ENCODE measurements at regions not wholly inside any gene's neighbourhood (a gene's known extent, or its start where the extent isn't known, plus 50 kb on each side); places are given as distances from the start of the nearest gene placed in this dataset.
"Not testable (repeated sequence)": the region's sequence is repeated elsewhere in the genome, so short reads cannot be mapped to it uniquely, and the experiment has no call there.

DNA sequence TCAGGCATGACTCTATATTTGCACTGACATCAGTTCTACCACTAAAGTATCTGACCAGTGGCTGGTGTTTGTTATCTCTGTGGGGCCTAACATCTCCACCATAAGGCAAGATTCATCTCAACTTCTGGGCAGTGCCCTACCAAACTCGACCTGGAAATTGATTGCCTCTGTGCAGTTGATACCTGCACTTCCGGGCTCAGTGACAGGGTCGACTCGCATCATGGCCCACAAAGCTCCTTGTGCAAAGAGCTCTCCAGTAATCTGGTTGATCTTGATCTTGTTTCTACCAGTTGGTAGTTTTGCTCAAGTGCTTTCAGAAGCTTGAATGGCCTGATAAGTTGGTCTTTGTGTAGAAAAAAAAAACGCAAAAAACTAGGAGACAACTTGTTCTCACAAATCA is 501.1 kb upstream of the JAG1 start:
- no peak for DNase-seq (ENCODE audit: low read depth)
- no peak overlapping the region for H3K4me3 ChIP-seq (ENCODE audit: low read depth, low read length)
- TF ChIP-seq, protein P1, sequence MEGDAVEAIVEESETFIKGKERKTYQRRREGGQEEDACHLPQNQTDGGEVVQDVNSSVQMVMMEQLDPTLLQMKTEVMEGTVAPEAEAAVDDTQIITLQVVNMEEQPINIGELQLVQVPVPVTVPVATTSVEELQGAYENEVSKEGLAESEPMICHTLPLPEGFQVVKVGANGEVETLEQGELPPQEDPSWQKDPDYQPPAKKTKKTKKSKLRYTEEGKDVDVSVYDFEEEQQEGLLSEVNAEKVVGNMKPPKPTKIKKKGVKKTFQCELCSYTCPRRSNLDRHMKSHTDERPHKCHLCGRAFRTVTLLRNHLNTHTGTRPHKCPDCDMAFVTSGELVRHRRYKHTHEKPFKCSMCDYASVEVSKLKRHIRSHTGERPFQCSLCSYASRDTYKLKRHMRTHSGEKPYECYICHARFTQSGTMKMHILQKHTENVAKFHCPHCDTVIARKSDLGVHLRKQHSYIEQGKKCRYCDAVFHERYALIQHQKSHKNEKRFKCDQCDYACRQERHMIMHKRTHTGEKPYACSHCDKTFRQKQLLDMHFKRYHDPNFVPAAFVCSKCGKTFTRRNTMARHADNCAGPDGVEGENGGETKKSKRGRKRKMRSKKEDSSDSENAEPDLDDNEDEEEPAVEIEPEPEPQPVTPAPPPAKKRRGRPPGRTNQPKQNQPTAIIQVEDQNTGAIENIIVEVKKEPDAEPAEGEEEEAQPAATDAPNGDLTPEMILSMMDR (IDR thresholded peaks at IDR 0.05; ENCODE audit: insufficient read depth, low read depth, low read length, missing control alignments) = no peak

DNA sequence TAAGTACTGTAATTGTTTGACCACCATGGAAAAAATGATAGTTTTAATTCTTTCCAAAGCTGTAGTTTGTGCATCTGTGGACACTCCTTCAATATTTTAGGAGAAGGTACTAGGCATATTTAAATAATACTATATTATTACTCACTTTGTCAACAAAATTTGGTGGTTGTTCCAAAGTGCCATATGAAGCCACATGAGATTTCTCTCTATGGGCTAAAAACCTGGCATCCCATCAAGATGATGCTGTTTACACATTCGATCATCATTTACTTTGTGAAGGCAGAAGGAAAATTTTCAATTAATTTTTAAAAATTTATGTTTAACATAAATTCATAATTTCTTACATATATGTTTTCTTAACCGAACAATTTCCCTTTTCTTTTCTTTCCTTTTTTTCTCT is 502.6 kb upstream of the JAG1 start:
- H3K4me3 ChIP-seq (ENCODE audit: low read depth, low read length) = no peak overlapping the region
- no peak for DNase-seq (ENCODE audit: low read depth)
- TF ChIP-seq, protein P1 (IDR thresholded peaks at IDR 0.05; ENCODE audit: insufficient read depth, low read depth, low read length, missing control alignments) = no peak

GRCh38 chr20:11178946-11179654 is 505.3 kb upstream of the JAG1 start:
- TF ChIP-seq, protein P1 (IDR thresholded peaks at IDR 0.05; ENCODE audit: insufficient read depth, low read depth, low read length, missing control alignments) = no peak
- no peak for DNase-seq (ENCODE audit: low read depth)
- H3K4me3 ChIP-seq (ENCODE audit: low read depth, low read length) = no peak overlapping the region

GRCh38 chr20:11180186-11180585 is 506.4 kb upstream of the JAG1 start:
- TF ChIP-seq, protein P1 (IDR thresholded peaks at IDR 0.05; ENCODE audit: insufficient read depth, low read depth, low read length, missing control alignments) = no peak
- no peak overlapping the region for H3K4me3 ChIP-seq (ENCODE audit: low read depth, low read length)
- no peak for DNase-seq (ENCODE audit: low read depth)

DNA sequence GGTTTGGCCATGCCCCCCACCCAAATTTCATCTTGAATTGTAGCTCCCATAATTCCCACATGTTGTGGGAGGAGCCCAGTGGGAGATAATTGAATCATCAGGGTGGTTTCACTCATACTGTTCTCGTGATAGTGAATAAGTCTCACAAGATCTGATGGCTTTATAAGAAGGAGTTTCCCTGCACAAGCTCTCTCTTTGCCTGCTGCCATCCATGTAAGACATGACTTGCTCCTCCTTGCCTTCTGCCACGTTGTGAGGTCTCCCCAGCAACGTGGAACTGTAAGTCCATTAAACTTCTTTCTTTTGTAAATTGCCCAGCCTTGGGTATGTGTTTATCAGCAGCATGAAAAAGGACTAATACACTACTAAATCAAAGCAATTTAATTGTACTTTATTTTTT is 507.3 kb upstream of the JAG1 start:
- not testable (repeated sequence) for H3K4me3 ChIP-seq (ENCODE audit: low read depth, low read length); DNase-seq (ENCODE audit: low read depth)

GRCh38 chr20:11181966-11182365 is 508.2 kb upstream of the JAG1 start:
- DNase-seq (ENCODE audit: low read depth) = no peak
- no peak overlapping the region for H3K4me3 ChIP-seq (ENCODE audit: low read depth, low read length)
- TF ChIP-seq, protein P1 (IDR thresholded peaks at IDR 0.05; ENCODE audit: insufficient read depth, low read depth, low read length, missing control alignments) = no peak

DNA sequence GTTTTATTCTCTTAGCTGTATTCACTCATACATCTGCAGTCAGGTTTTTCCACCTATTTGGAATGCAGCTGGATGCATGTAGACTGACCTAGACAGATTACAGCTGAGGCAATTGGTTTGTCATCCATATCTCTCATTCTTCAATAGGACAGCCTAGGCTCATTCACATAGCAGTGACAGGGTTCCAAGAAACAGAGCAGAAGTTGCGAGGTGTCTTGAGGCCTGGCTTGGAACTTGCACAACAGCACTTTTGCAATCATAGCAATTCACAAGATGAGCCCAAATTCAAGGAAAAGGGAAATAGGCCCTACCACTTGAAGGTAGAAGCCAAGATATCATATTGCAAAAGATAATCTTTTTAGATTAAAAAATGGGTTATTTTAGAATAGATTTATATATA is 508.9 kb upstream of the JAG1 start:
- no peak overlapping the region for H3K4me3 ChIP-seq (ENCODE audit: low read depth, low read length)
- DNase-seq (ENCODE audit: low read depth) = no peak
- TF ChIP-seq, protein P1 (IDR thresholded peaks at IDR 0.05; ENCODE audit: insufficient read depth, low read depth, low read length, missing control alignments) = no peak
